Transverse colon (tissue), 4 donors: ENCODE measurements at regions not wholly inside any gene's neighbourhood (a gene's known extent, or its start where the extent isn't known, plus 50 kb on each side); places are given as distances from the start of the nearest gene placed in this dataset.
"Not testable (repeated sequence)": the region's sequence is repeated elsewhere in the genome, so short reads cannot be mapped to it uniquely, and the experiment has no call there.

Source experiments
- CTCF ChIP-seq, 5 experiments: fragments of 200-600 bp in 3 of 5; fragments of 450-650 bp in 2 of 5; sonication (generic) in 3 of 5; IDR thresholded peaks; 1 replicate in 2 of 5; 2 replicates in 3 of 5; pipeline ENCODE4 v1.5.1; 2016 to 2017; ENCODE audit warnings: antibody characterized with exemption in 5 of 5, inconsistent platforms in 3 of 5, mild to moderate bottlenecking in 2 of 5, moderate library complexity in 1 of 5
- POLR2A ChIP-seq: fragments of 450-650 bp; IDR thresholded peaks from one replicate; pipeline ENCODE4 v1.6.1; 2016; ENCODE audit warnings: antibody characterized with exemption, mild to moderate bottlenecking, moderate library complexity
- POLR2AphosphoS5 ChIP-seq, 3 donors: sonication (generic); formaldehyde crosslinking; IDR thresholded peaks; one replicate each; pipeline ENCODE4 v1.6.1; 2016; ENCODE audit warnings: antibody characterized with exemption in 3 of 3

- TF ChIP-seq CTCF (IDR thresholded peaks at IDR 0.05); POLR2A; POLR2AphosphoS5 (IDR thresholded peaks at IDR 0.05): not testable (repeated sequence)
These were observed 335.7 kb downstream of the SEC16B start for GRCh38 chr1:177634151-177634550.
